ENCODE measurements at regions not wholly inside any gene's neighbourhood (a gene's known extent, or its start where the extent isn't known, plus 50 kb on each side); places are given as distances from the start of the nearest gene placed in this dataset.
"Not testable (repeated sequence)": the region's sequence is repeated elsewhere in the genome, so short reads cannot be mapped to it uniquely, and the experiment has no call there.

DNA sequence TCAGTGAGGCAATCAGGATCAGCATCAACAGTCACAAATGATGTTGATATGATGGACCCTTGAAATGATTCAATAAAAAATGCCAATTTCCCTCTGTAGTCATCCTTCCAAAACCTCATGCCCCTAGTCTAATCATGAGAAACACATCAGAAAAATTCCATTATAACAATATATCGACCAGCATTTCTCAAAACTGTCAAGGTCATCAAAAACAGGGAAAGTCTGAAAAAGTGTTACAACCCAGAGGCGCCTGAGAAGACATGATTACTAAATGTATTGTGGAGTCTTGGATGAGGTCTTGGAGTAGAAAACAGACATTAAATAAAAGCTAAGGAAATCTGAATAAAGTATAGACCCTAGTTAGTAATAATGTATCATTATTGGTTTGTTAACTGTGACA, 133.8 kb downstream of the SLC35B3 start:
- no peak overlapping the region for H3K4me2 ChIP-seq
- no peak for DNase-seq
- no peaks in the 10 kb centered on the region for H3F3A ChIP-seq (ENCODE audit: insufficient read depth, low read depth)
- H3K27ac ChIP-seq = no peak overlapping the region
- H3K9me2 ChIP-seq (ENCODE audit: insufficient read depth) = no peaks in the 10 kb centered on the region
- H3K79me2 ChIP-seq (ENCODE audit: low read depth) = no peaks in the 10 kb centered on the region
- no peaks in the 10 kb centered on the region for H3K9me3 ChIP-seq (ENCODE audit: insufficient read depth, low read depth)
- CTCF ChIA-PET = no interaction called here
- POLR2A ChIA-PET (ENCODE audit: unreplicated experiment) = no interaction called here
- TF ChIP-seq, protein P1, sequence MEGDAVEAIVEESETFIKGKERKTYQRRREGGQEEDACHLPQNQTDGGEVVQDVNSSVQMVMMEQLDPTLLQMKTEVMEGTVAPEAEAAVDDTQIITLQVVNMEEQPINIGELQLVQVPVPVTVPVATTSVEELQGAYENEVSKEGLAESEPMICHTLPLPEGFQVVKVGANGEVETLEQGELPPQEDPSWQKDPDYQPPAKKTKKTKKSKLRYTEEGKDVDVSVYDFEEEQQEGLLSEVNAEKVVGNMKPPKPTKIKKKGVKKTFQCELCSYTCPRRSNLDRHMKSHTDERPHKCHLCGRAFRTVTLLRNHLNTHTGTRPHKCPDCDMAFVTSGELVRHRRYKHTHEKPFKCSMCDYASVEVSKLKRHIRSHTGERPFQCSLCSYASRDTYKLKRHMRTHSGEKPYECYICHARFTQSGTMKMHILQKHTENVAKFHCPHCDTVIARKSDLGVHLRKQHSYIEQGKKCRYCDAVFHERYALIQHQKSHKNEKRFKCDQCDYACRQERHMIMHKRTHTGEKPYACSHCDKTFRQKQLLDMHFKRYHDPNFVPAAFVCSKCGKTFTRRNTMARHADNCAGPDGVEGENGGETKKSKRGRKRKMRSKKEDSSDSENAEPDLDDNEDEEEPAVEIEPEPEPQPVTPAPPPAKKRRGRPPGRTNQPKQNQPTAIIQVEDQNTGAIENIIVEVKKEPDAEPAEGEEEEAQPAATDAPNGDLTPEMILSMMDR (conservative IDR thresholded peaks at IDR 0.05) = no peak
- no peak for TF ChIP-seq EZH2 (IDR thresholded peaks at IDR 0.05; ENCODE audit: low read depth)
- no peak overlapping the region for H2AFZ ChIP-seq
- H3K36me3 ChIP-seq (ENCODE audit: low read depth) = no peaks in the 10 kb centered on the region
- intact Hi-C loops (cut with micrococcal nuclease; ENCODE audit: unreplicated experiment) = no loop called here
- H4K20me1 ChIP-seq (ENCODE audit: insufficient read depth) = no peaks in the 10 kb centered on the region
- no peak overlapping the region for H3K4me3 ChIP-seq
- peaks cover under 1% of the 10 kb centered on the region; the same call in 1 of the 2 replicates for H3K27me3 ChIP-seq (ENCODE audit: insufficient read depth, low read depth)
- no peaks in the 10 kb centered on the region for H3K4me1 ChIP-seq (replicated peaks; ENCODE audit: insufficient read depth)
- no TSS peak for BruUV-seq (replicated peaks)

DNA sequence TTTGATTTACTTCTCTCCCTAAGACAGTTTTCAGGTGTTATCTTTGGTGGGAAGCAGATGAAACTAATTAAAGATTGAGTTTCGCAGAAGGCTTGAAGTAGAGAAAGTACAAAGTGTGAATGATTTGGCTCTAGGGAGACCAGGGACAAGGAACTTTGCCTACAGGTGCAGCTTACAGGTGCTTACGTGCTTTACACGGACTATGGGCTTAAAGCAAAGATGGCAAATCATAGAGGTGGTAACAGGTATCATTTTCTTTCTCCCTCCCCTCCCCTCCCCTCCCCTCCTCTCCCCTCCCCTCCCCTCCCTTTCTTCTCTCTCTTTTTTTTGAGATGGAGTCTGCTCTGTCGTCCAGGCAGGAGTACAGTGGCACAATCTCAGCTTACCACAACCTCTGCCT, 136.3 kb downstream of the SLC35B3 start:
- intact Hi-C loops (cut with micrococcal nuclease; ENCODE audit: unreplicated experiment) = no loop called here
- ChIA-PET CTCF (no interaction called here), POLR2A (ENCODE audit: unreplicated experiment) (no interaction called here)
- H3K4me3 ChIP-seq = no peak overlapping the region
- TF ChIP-seq EZH2 (IDR thresholded peaks at IDR 0.05; ENCODE audit: low read depth) = no peak
- TF ChIP-seq, protein P1 (conservative IDR thresholded peaks at IDR 0.05) = no peak
- no peaks in the 10 kb centered on the region for H4K20me1 ChIP-seq (ENCODE audit: insufficient read depth)
- H3K36me3 ChIP-seq (ENCODE audit: low read depth) = no peaks in the 10 kb centered on the region
- no peaks in the 10 kb centered on the region for H3K9me2 ChIP-seq (ENCODE audit: insufficient read depth)
- H3K9me3 ChIP-seq (ENCODE audit: insufficient read depth, low read depth) = no peaks in the 10 kb centered on the region
- H3K27me3 ChIP-seq (ENCODE audit: insufficient read depth, low read depth) = peaks cover 11% of the 10 kb centered on the region; the same call in 1 of the 2 replicates
- no TSS peak for BruUV-seq (replicated peaks)
- no peak for DNase-seq
- no peak overlapping the region for H3K4me2 ChIP-seq
- no peaks in the 10 kb centered on the region for H3K4me1 ChIP-seq (replicated peaks; ENCODE audit: insufficient read depth)
- no peak overlapping the region for H2AFZ ChIP-seq
- no peak overlapping the region for H3K27ac ChIP-seq
- no peaks in the 10 kb centered on the region for H3K79me2 ChIP-seq (ENCODE audit: low read depth)
- no peaks in the 10 kb centered on the region for H3F3A ChIP-seq (ENCODE audit: insufficient read depth, low read depth)

DNA sequence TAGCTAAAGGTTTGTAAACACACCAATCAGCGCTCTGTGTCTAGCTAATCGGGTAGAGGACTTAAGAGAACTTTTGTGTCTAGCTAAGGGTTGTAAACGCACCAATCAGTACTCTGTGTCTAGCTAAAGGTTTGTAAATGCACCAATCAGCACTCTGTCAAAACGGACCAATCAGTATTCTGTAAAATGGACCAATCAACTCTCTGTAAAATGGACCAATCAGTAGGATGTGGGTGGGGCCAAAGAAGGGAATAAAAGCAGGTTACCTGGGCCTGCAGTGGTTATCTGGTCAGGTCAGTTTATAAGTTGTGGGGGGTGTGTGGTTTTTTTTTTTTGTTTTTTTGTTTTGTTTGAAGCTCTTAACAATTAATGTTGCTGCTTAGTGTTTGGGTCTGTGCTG, 152.4 kb downstream of the SLC35B3 start:
- H3K4me3 ChIP-seq; H3K27me3 ChIP-seq (ENCODE audit: insufficient read depth, low read depth); intact Hi-C loops (cut with micrococcal nuclease; ENCODE audit: unreplicated experiment); POLR2A ChIA-PET (ENCODE audit: unreplicated experiment); H3F3A ChIP-seq (ENCODE audit: insufficient read depth, low read depth); BruUV-seq (replicated peaks); H3K79me2 ChIP-seq (ENCODE audit: low read depth); H3K27ac ChIP-seq; DNase-seq; H3K36me3 ChIP-seq (ENCODE audit: low read depth); H3K4me2 ChIP-seq; H3K4me1 ChIP-seq (replicated peaks; ENCODE audit: insufficient read depth); H4K20me1 ChIP-seq (ENCODE audit: insufficient read depth); H3K9me2 ChIP-seq (ENCODE audit: insufficient read depth); H3K9me3 ChIP-seq (ENCODE audit: insufficient read depth, low read depth); H2AFZ ChIP-seq: not testable (repeated sequence)
- CTCF ChIA-PET = interaction anchor here (0.7 kb wide), 1 partner anchor 560 kb away, joined by 8 read pairs; no protein-coding TSS in a partner anchor

DNA sequence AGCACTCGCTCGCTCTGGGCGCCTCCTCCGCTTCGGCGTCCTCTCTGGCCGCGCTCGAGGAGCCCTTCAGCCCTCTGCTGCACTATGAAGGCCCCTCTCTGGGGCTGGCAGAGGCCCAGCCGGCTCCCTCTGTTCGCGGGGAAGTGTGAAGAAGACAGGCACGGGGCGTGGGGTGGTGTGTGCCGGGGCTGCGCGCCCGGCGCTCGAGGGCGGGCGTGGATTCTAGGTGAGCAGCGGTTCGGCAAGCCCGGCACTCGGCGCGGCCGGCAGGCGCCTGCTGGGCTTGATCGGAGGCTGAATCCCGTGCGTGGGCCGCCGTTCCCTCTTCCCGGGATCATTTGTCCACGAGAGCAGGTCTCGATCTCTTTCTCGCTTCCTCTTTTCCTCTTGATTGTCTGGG, 153.0 kb downstream of the SLC35B3 start:
- H3K4me3 ChIP-seq = no peak overlapping the region
- no peaks in the 10 kb centered on the region for H3K4me1 ChIP-seq (replicated peaks; ENCODE audit: insufficient read depth)
- H2AFZ ChIP-seq = no peak overlapping the region
- intact Hi-C loops (cut with micrococcal nuclease; ENCODE audit: unreplicated experiment) = no loop called here
- no TSS peak for BruUV-seq (replicated peaks)
- no peak for DNase-seq
- TF ChIP-seq, protein P1 (conservative IDR thresholded peaks at IDR 0.05) = no peak
- TF ChIP-seq EZH2 (IDR thresholded peaks at IDR 0.05; ENCODE audit: low read depth) = no peak
- peaks cover 10% of the 10 kb centered on the region for H3K27me3 ChIP-seq (ENCODE audit: insufficient read depth, low read depth)
- H3K4me2 ChIP-seq = no peak overlapping the region
- H3F3A ChIP-seq (ENCODE audit: insufficient read depth, low read depth) = no peaks in the 10 kb centered on the region
- H3K36me3 ChIP-seq (ENCODE audit: low read depth) = no peaks in the 10 kb centered on the region
- H4K20me1 ChIP-seq (ENCODE audit: insufficient read depth) = no peaks in the 10 kb centered on the region
- POLR2A ChIA-PET (ENCODE audit: unreplicated experiment) = no interaction called here
- H3K9me3 ChIP-seq (ENCODE audit: insufficient read depth, low read depth) = no peaks in the 10 kb centered on the region; the same call in 1 of the 2 replicates
- no peak overlapping the region for H3K27ac ChIP-seq
- no peaks in the 10 kb centered on the region for H3K79me2 ChIP-seq (ENCODE audit: low read depth)
- H3K9me2 ChIP-seq (ENCODE audit: insufficient read depth) = no peaks in the 10 kb centered on the region
- CTCF ChIA-PET = interaction anchor here (0.7 kb wide), 1 partner anchor 560 kb away, joined by 8 read pairs; no protein-coding TSS in a partner anchor
